ENCODE measurements at regions not wholly inside any gene's neighbourhood (a gene's known extent, or its start where the extent isn't known, plus 50 kb on each side); places are given as distances from the start of the nearest gene placed in this dataset.

DNA sequence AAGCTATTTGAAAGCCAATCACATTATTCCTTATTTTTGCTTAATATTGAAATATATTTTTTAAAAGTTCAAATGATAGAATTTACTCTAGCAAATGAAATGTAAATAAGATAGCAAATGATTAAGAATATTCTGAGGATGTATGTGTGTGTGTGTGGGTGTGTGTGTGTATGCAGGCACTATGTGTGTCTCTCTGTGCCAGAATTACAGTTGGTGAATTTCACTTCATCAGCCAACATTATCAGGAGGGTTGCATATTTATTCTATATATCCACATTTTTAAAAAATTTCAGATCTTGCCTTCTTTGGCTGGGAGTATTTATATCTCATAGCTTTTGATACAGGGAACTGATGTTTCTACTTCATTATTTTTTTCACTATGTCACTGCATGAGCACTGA, 274.9 kb upstream of the SOX5 start:
- TF ChIP-seq CTCF (optimal IDR thresholded peaks at IDR 0.05 in 1 of 3, IDR thresholded peaks at IDR 0.05 in 1 of 3, conservative IDR thresholded peaks at IDR 0.05 in 1 of 3; ENCODE audit: extremely low read depth in 1 of 3, insufficient read depth in 2 of 3, low read length in 3 of 3): no peak
- TF ChIP-seq EZH2 (IDR thresholded peaks at IDR 0.05; ENCODE audit: low read length): no peak

All from keratinocyte (primary cell).